K562 (cell line): ENCODE measurements at regions not wholly inside any gene's neighbourhood (a gene's known extent, or its start where the extent isn't known, plus 50 kb on each side); places are given as distances from the start of the nearest gene placed in this dataset.

Source experiments
- ATAC-seq: fragments of 200-7000 bp; cut with Tn5 transposase; 3 replicates; pipeline ENCODE4 v1.9.1; 2020; ENCODE audit warnings: moderate library complexity
- BruUV-seq: library from RNA; stranded (reverse); fragments of 400-500 nt; replicated peaks from 2 replicates; lab custom pipeline; 2021; lab: Mats Ljungman, UMichigan
- CTCF ChIA-PET: fragments of 300-600 bp; formaldehyde crosslinking; extraction: SDS; loops from one replicate; lab custom pipeline; 2021; ENCODE audit warnings: low intra/inter-chr PET ratio; lab: Yijun Ruan, JAX
- POLR2A ChIA-PET: fragments of 300-600, 350-650 bp; sonication (Branson Sonifier 250); formaldehyde crosslinking; extraction: SDS; loops from one replicate; lab custom pipeline; 2021; ENCODE audit warnings: antibody characterized with exemption, inconsistent platforms; lab: Yijun Ruan, JAX
- DNase-seq, 4 experiments: peaks; one replicate each; pipeline versions ENCODE4 v3.0.0 to v3.0.0-alpha.2; 2011 to 2018; ENCODE audit warnings: low spot score in 3 of 4, mixed read lengths in 3 of 4; ENCODE audit errors: extremely low read depth in 1 of 4
- FAIRE-seq: peaks from 2 replicates; lab custom pipeline; 2011; peaks lifted over from hg19 to GRCh38; lab: Jason Lieb, UNC
- H2AFZ ChIP-seq: 2 replicates; pipeline ENCODE4 v1.6.0; 2011; ENCODE audit warnings: low read depth, low read length, control low read depth, inconsistent platforms
- H3K27ac ChIP-seq: fragments of 200-600 bp; 3 replicates; pipeline ENCODE4 v1.8.0; 2011; ENCODE audit warnings: low read depth, mild to moderate bottlenecking, control low read depth, inconsistent platforms, low read length, moderate library complexity, mixed read lengths; ENCODE audit errors: extremely low read depth
- H3K27me3 ChIP-seq, 2 experiments: fragments of 300-600 bp in 1 of 2; 2 replicates in 1 of 2; 3 replicates in 1 of 2; pipeline versions ENCODE4 v1.6.0 to v1.8.0; 2011; ENCODE audit warnings: inconsistent platforms in 2 of 2, low read length in 2 of 2, mild to moderate bottlenecking in 1 of 2, mixed read lengths in 1 of 2, moderate library complexity in 1 of 2; ENCODE audit not compliant: control insufficient read depth in 2 of 2, insufficient read depth in 2 of 2
- H3K36me3 ChIP-seq: fragments of 300-600 bp; 3 replicates; pipeline ENCODE4 v1.8.0; 2011; ENCODE audit warnings: mild to moderate bottlenecking, low read length, inconsistent platforms; ENCODE audit not compliant: control insufficient read depth, insufficient read depth
- H3K4me1 ChIP-seq, 2 experiments: fragments of 200-600 bp in 1 of 2; replicated peaks in 1 of 2; 2 replicates in 1 of 2; 3 replicates in 1 of 2; pipeline versions ENCODE4 v1.5.1 to v1.8.0; 2011; ENCODE audit warnings: inconsistent platforms in 2 of 2, low read length in 2 of 2, mild to moderate bottlenecking in 1 of 2, mixed read lengths in 1 of 2, moderate library complexity in 1 of 2; ENCODE audit not compliant: control insufficient read depth in 2 of 2, insufficient read depth in 2 of 2
- H3K4me2 ChIP-seq: 2 replicates; pipeline ENCODE4 v1.6.1; 2011; ENCODE audit warnings: low read length, control low read depth, inconsistent platforms, mixed read lengths; ENCODE audit not compliant: insufficient read depth
- H3K4me3 ChIP-seq: fragments of 200-600 bp; sonication (generic), shearing (Covaris generic); 2 replicates; pipeline ENCODE4 v1.5.1; 2016; ENCODE audit warnings: control low read depth, inconsistent platforms
- H3K79me2 ChIP-seq: fragments of 200-600 bp; 3 replicates; pipeline ENCODE4 v1.8.0; 2011; ENCODE audit warnings: low read length, inconsistent platforms; ENCODE audit not compliant: control insufficient read depth, insufficient read depth
- H3K9ac ChIP-seq, 2 experiments: 2 replicates each; pipeline versions ENCODE4 v1.6.0 to v1.6.1; 2011; ENCODE audit warnings: low read depth in 2 of 2, low read length in 2 of 2, control low read depth in 1 of 2, inconsistent platforms in 1 of 2, mild to moderate bottlenecking in 1 of 2, mixed read lengths in 1 of 2; ENCODE audit not compliant: insufficient read depth in 1 of 2
- H3K9me1 ChIP-seq: one replicate; pipeline ENCODE4 v1.6.0; 2011; ENCODE audit warnings: inconsistent platforms, mild to moderate bottlenecking, low read length, moderate library complexity; ENCODE audit not compliant: control insufficient read depth, insufficient read depth
- H3K9me3 ChIP-seq: replicated peaks from 2 replicates; pipeline ENCODE4 v1.5.1; 2011; ENCODE audit warnings: low read depth, low read length, inconsistent platforms; ENCODE audit not compliant: control insufficient read depth, insufficient read depth
- H4K20me1 ChIP-seq: replicated peaks from 2 replicates; pipeline ENCODE4 v1.6.1; 2011; ENCODE audit warnings: low read length, inconsistent platforms, mixed read lengths; ENCODE audit not compliant: control insufficient read depth, insufficient read depth
- ATF1 ChIP-seq, 2 experiments: fragments of 450-650 bp in 1 of 2; IDR thresholded peaks; 2 replicates each; pipeline ENCODE4 v1.6.1; 2016; ENCODE audit warnings: missing compliant biosample characterization in 1 of 2, missing genetic modification characterization in 1 of 2
- CBX1 ChIP-seq: sonication (generic); IDR thresholded peaks from 2 replicates; pipeline ENCODE4 v1.6.1; 2016; ENCODE audit warnings: antibody characterized with exemption, low read depth, mild to moderate bottlenecking
- CBX8 ChIP-seq: fragments of 200-600 bp; sonication (generic); IDR thresholded peaks from 2 replicates; pipeline ENCODE4 v1.6.1; 2012; ENCODE audit warnings: borderline replicate concordance, mixed run types, low read depth, mild to moderate bottlenecking, moderate library complexity, mixed read lengths, low read length, control low read depth, inconsistent platforms; ENCODE audit not compliant: poor library complexity, severe bottlenecking; ENCODE audit errors: extremely low read depth
- HMGN3 ChIP-seq: IDR thresholded peaks from 2 replicates; pipeline ENCODE4 v1.6.1; 2011; ENCODE audit warnings: borderline replicate concordance, low read depth, mild to moderate bottlenecking, mixed read lengths, low read length; ENCODE audit not compliant: insufficient read length; ENCODE audit errors: extremely low read depth
- MCM5 ChIP-seq: fragments of 450-650 bp; IDR thresholded peaks from 2 replicates; pipeline ENCODE4 v1.6.1; 2016; ENCODE audit warnings: low read depth
- MECOM ChIP-seq: fragments of 250-450 bp; sonication (Bioruptor Pico); IDR thresholded peaks from 2 replicates; pipeline ENCODE4 v1.8.0; 2022; ENCODE audit warnings: inconsistent platforms
- MED1 ChIP-seq: sonication (generic); formaldehyde crosslinking; IDR thresholded peaks from 2 replicates; pipeline ENCODE4 v1.8.1; 2023; ENCODE audit warnings: missing genetic modification reagents, borderline replicate concordance
- SIRT6 ChIP-seq: IDR thresholded peaks from one replicate; pipeline ENCODE4 v1.6.1; 2012; ENCODE audit warnings: low read depth, mild to moderate bottlenecking, control low read depth, inconsistent platforms, low read length, moderate library complexity
- TCF7L2 ChIP-seq: fragments of 150-350 bp; IDR thresholded peaks from 2 replicates; pipeline ENCODE4 v1.6.1; 2016; ENCODE audit warnings: low read depth, mild to moderate bottlenecking, low read length, moderate library complexity
- TOE1 ChIP-seq, 2 experiments: fragments of 450-650 bp in 1 of 2; sonication (generic) in 1 of 2; formaldehyde crosslinking in 1 of 2; IDR thresholded peaks; 2 replicates each; pipeline versions ENCODE4 v1.7.1 to v1.8.0; 2016 to 2022; ENCODE audit warnings: borderline replicate concordance in 2 of 2, mild to moderate bottlenecking in 2 of 2, antibody characterized with exemption in 1 of 2, inconsistent platforms in 1 of 2, low read depth in 1 of 2, missing genetic modification reagents in 1 of 2, moderate library complexity in 1 of 2
- ZNF121 ChIP-seq: sonication (generic); formaldehyde crosslinking; conservative IDR thresholded peaks from 2 replicates; pipeline ENCODE4 v1.8.0; 2022; ENCODE audit warnings: missing genetic modification reagents
- ZNF408 ChIP-seq: fragments of 250-450 bp; sonication (Bioruptor Pico); IDR thresholded peaks from 2 replicates; pipeline ENCODE4 v1.4.0; 2020; ENCODE audit warnings: low read depth, mild to moderate bottlenecking, moderate library complexity
- ZNF586 ChIP-seq: fragments of 450-650 bp; formaldehyde crosslinking; conservative IDR thresholded peaks from 2 replicates; pipeline ENCODE4 v1.4.0; 2020; ENCODE audit warnings: mild to moderate bottlenecking, moderate library complexity
- ZNF76 ChIP-seq: fragments of 250-450 bp; sonication (Bioruptor Pico); IDR thresholded peaks from 2 replicates; pipeline ENCODE4 v1.4.0; 2020; ENCODE audit warnings: mild to moderate bottlenecking, moderate library complexity, borderline replicate concordance
- WGBS: fragments of 100-300 bp; shearing (Covaris generic); methylation state at CpG from one replicate; pipeline ENCODE4 v1.1.6; 2016; ENCODE audit warnings: low coverage, mixed read lengths; ENCODE audit not compliant: insufficient coverage; ENCODE audit errors: missing lambda C conversion rate; 5-methylcytosine and 5-hydroxymethylcytosine counted together
- in situ Hi-C: fragments of 300-500 bp; cut with MboI; formaldehyde crosslinking; loops from 4 replicates; pipeline ENCODE4 v1.15.0; 2018; ENCODE audit warnings: inconsistent platforms, mixed read lengths
- intact Hi-C: fragments of 100-400 bp; cut with micrococcal nuclease; formaldehyde crosslinking; loops from 2 replicates; pipeline ENCODE4 v1.14.2; 2022
- TF ChIP-seq, protein P1 (sequence below): fragments of 250-450 bp; sonication (Bioruptor Pico); IDR thresholded peaks from 2 replicates; pipeline ENCODE4 v1.8.0; 2022; ENCODE audit warnings: moderate library complexity, mild to moderate bottlenecking, inconsistent platforms
- TF ChIP-seq, protein P2 (sequence below), 2 experiments: fragments of 200-800 bp in 1 of 2; sonication (Bioruptor generic) in 1 of 2; sonication (generic) in 1 of 2; formaldehyde crosslinking in 1 of 2; IDR thresholded peaks in 1 of 2; conservative IDR thresholded peaks in 1 of 2; 2 replicates each; pipeline versions ENCODE4 v1.5.0 to v1.6.1; 2016 to 2020; ENCODE audit warnings: missing compliant biosample characterization in 1 of 2, missing genetic modification characterization in 1 of 2, missing genetic modification reagents in 1 of 2

DNA sequence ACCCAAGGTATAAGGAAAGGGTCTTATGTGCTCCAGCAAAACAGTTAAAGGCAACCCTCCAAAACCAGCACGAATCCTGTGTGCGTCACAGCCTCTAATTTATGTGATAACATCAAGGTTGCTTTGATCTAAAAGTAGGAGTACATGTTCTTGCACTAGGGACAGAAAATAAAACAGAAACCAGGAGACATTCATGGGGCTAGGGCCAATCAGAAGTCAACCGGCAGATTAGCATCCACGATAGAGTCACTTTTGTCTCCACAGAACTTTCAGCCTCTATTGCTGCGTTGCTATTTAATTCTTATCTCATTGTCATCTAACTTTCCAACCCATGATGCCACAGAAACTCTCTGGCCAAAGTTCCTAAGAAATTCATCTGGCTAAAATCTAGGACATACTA, 178.8 kb upstream of the PTCHD4 start (continued):
- TF ChIP-seq SIRT6 (no peak), MCM5 (no peak)

DNA sequence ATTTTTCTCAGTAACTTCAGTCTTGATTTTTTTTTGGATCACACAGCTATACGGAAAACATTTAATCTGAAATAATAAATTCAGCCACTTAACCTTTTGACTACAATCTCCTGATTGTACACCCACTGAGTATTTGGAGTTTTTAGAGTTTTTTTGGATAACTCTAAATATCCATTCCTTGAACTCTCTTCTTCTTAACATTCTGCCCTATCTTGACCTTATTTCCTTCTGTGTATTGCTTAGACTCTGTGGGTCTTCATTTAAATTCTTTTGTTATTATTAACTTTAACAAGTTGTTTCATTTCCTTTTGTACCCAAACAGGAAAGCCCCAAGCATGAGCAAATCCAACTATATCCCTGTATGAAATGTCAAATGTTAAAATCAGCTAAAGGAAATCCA, 170.2 kb upstream of the PTCHD4 start:
- DNase-seq (no peak), FAIRE-seq (no peak), ATAC-seq (no peak)
- H3K9me3 ChIP-seq = no peaks in the 10 kb centered on the region; the same call in 1 of the 2 replicates
- H3K79me2 ChIP-seq = no peaks in the 10 kb centered on the region
- no peak overlapping the region for H3K4me2 ChIP-seq
- no peaks in the 10 kb centered on the region for H3K4me1 ChIP-seq
- no peaks in the 10 kb centered on the region for H3K36me3 ChIP-seq
- H3K27ac ChIP-seq = no peak overlapping the region
- H4K20me1 ChIP-seq = no peaks in the 10 kb centered on the region
- H3K4me3 ChIP-seq = no peak overlapping the region
- H3K9ac ChIP-seq = no peak overlapping the region
- no peak overlapping the region for H2AFZ ChIP-seq
- intact Hi-C loops = no loop called here
- POLR2A ChIA-PET = no interaction called here
- CTCF ChIA-PET = no interaction called here
- in situ Hi-C loops = no loop called here
- TF ChIP-seq CBX1 = no peak
- TF ChIP-seq HMGN3 = no peak
- TF ChIP-seq, protein P1, sequence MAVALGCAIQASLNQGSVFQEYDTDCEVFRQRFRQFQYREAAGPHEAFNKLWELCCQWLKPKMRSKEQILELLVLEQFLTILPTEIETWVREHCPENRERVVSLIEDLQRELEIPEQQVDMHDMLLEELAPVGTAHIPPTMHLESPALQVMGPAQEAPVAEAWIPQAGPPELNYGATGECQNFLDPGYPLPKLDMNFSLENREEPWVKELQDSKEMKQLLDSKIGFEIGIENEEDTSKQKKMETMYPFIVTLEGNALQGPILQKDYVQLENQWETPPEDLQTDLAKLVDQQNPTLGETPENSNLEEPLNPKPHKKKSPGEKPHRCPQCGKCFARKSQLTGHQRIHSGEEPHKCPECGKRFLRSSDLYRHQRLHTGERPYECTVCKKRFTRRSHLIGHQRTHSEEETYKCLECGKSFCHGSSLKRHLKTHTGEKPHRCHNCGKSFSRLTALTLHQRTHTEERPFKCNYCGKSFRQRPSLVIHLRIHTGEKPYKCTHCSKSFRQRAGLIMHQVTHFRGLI (CRISPR knock-in tag) = no peak
- TF ChIP-seq ZNF408 (CRISPR knock-in tag) = no peak
- no peak for TF ChIP-seq ZNF121 (CRISPR knock-in tag)
- TF ChIP-seq, protein P2, sequence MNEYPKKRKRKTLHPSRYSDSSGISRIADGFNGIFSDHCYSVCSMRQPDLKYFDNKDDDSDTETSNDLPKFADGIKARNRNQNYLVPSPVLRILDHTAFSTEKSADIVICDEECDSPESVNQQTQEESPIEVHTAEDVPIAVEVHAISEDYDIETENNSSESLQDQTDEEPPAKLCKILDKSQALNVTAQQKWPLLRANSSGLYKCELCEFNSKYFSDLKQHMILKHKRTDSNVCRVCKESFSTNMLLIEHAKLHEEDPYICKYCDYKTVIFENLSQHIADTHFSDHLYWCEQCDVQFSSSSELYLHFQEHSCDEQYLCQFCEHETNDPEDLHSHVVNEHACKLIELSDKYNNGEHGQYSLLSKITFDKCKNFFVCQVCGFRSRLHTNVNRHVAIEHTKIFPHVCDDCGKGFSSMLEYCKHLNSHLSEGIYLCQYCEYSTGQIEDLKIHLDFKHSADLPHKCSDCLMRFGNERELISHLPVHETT (CRISPR knock-in tag; conservative IDR thresholded peaks at IDR 0.05 in 1 of 2, IDR thresholded peaks at IDR 0.05 in 1 of 2) = no peak
- no peak for TF ChIP-seq MECOM
- TF ChIP-seq MED1 (CRISPR knock-in tag) = no peak
- no peak for TF ChIP-seq ZNF586
- TF ChIP-seq TOE1 (IDR thresholded peaks at IDR 0.05; ENCODE audit: borderline replicate concordance) = no peak
- no peak for TF ChIP-seq TOE1 (CRISPR knock-in tag; IDR thresholded peaks at IDR 0.05; ENCODE audit: borderline replicate concordance, low read depth)
- TF ChIP-seq TCF7L2 = no peak
- TF ChIP-seq CBX8 = no peak
- TF ChIP-seq ZNF76 (CRISPR knock-in tag) = no peak
- no peak for TF ChIP-seq ATF1 (CRISPR knock-in tag; IDR thresholded peaks at IDR 0.05)
- no peak for TF ChIP-seq ATF1 (tag; IDR thresholded peaks at IDR 0.05)
- H3K9me1 ChIP-seq = no peaks in the 10 kb centered on the region
- no TSS peak for BruUV-seq
- no peaks in the 10 kb centered on the region for H3K27me3 ChIP-seq
- 5% methylated on average over 1 of the region's 1 CpG for WGBS
